ENCODE measurements at regions not wholly inside any gene's neighbourhood (a gene's known extent, or its start where the extent isn't known, plus 50 kb on each side); places are given as distances from the start of the nearest gene placed in this dataset.

DNA sequence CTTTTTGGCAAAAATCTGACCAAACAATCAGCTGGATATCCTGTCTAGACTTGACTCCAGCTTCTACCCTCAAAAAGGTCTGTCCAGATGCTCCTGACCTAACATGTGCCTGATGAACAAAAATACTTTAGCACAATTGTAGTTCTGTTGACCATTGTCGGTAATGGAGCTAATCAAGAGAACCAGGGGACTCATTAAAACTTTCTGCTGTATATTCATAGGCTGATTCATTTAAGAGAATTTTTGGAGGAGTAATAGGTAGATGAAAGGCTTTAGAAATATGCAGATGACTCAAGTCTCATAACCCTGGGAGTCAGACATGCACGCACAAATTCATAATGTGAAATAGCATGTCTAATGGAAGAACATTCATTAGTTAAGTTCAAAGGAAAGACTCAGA, 514.2 kb downstream of the TXNL1 start:
- intact Hi-C loops (cut with DNase I, micrococcal nuclease) = no loop called here
- H3K4me3 ChIP-seq = no peak overlapping the region
- no peaks in the 10 kb centered on the region for H3K4me1 ChIP-seq (ENCODE audit: low read depth)
- TF ChIP-seq, protein P1, sequence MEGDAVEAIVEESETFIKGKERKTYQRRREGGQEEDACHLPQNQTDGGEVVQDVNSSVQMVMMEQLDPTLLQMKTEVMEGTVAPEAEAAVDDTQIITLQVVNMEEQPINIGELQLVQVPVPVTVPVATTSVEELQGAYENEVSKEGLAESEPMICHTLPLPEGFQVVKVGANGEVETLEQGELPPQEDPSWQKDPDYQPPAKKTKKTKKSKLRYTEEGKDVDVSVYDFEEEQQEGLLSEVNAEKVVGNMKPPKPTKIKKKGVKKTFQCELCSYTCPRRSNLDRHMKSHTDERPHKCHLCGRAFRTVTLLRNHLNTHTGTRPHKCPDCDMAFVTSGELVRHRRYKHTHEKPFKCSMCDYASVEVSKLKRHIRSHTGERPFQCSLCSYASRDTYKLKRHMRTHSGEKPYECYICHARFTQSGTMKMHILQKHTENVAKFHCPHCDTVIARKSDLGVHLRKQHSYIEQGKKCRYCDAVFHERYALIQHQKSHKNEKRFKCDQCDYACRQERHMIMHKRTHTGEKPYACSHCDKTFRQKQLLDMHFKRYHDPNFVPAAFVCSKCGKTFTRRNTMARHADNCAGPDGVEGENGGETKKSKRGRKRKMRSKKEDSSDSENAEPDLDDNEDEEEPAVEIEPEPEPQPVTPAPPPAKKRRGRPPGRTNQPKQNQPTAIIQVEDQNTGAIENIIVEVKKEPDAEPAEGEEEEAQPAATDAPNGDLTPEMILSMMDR (IDR thresholded peaks at IDR 0.05) = no peak
- no peak for ATAC-seq
- no peak for DNase-seq
- H3K9me3 ChIP-seq = no peaks in the 10 kb centered on the region
- no peaks in the 10 kb centered on the region for H3K36me3 ChIP-seq (ENCODE audit: low read depth)

DNA sequence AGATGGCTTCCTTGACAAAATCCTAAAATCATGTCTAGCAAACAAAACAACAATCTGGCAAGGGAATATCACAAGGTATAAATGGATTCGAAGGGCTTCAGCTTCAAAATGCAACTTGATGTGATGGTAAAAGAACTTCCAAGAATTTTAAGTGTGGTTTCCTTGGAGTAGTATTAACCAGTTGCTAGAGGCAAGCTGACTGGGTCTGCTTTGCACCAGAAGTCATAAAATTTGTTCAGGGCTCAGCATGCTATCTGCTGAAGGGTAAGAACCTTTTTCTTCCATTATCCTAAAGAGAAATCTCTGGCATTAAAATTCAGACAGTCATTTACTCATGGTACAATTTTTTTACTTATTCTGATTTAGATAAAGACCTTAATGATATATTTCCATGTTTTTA, 516.7 kb downstream of the TXNL1 start:
- TF ChIP-seq, protein P1 (IDR thresholded peaks at IDR 0.05) = no peak
- H3K36me3 ChIP-seq (ENCODE audit: low read depth) = no peaks in the 10 kb centered on the region

DNA sequence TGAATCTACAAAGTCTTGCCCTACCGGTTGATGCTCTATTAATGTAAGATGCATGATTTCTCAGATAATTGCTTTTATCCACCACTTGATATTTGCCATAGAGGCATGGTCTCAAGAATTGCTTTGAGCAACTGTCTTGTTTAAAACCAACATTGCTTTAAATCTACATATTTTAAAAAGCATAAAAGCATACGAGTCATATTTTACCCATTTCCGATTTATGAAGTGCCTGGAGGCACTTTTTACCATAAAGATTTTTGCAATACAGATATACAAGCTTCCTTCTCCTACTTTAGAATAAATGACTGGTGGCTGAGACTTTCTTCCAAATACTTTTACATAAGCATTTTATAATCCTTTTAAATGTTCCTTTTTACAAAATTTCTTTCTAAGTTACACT, 517.6 kb downstream of the TXNL1 start:
- Histone ChIP-seq H3K4me1 (ENCODE audit: low read depth) (no peaks in the 10 kb centered on the region), H3K9me3 (no peaks in the 10 kb centered on the region), H3K4me3 (no peak overlapping the region), H3K36me3 (ENCODE audit: low read depth) (no peaks in the 10 kb centered on the region)
- TF ChIP-seq, protein P1 (IDR thresholded peaks at IDR 0.05) = no peak
- intact Hi-C loops (cut with DNase I, micrococcal nuclease) = no loop called here
- no peak for ATAC-seq
- DNase-seq = no peak

More for the DNA sequence above, 516.7 kb downstream of the TXNL1 start:
- Histone ChIP-seq H3K4me3 (no peak overlapping the region), H3K4me1 (ENCODE audit: low read depth) (no peaks in the 10 kb centered on the region), H3K9me3 (no peaks in the 10 kb centered on the region)
- ATAC-seq = no peak
- no peak for DNase-seq
- intact Hi-C loops (cut with DNase I, micrococcal nuclease) = no loop called here

DNA sequence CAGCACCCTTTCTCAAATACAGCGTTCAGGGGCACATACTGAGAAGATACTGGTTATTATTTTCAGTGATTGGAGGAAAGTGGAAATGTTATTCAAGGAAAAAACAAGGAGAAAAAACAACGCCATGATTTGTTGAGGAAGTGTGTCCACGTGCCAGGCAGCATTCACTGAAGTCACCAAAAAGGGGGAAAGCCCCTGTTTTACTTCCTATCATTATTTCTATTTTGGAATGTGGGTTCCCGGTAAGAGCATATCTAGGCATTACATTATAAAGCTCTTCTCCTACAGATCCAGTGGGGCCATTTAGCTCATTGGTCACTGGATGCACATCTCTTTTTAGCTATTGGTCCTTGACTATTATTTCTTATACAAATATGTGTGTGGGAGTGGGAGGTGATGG, 518.7 kb downstream of the TXNL1 start:
- DNase-seq (no peak), ATAC-seq (no peak)
- Histone ChIP-seq H3K4me1 (ENCODE audit: low read depth) (no peaks in the 10 kb centered on the region), H3K4me3 (no peak overlapping the region), H3K36me3 (ENCODE audit: low read depth) (no peaks in the 10 kb centered on the region), H3K9me3 (no peaks in the 10 kb centered on the region)
- TF ChIP-seq, protein P1 (IDR thresholded peaks at IDR 0.05) = no peak
- intact Hi-C loops (cut with DNase I, micrococcal nuclease) = no loop called here

DNA sequence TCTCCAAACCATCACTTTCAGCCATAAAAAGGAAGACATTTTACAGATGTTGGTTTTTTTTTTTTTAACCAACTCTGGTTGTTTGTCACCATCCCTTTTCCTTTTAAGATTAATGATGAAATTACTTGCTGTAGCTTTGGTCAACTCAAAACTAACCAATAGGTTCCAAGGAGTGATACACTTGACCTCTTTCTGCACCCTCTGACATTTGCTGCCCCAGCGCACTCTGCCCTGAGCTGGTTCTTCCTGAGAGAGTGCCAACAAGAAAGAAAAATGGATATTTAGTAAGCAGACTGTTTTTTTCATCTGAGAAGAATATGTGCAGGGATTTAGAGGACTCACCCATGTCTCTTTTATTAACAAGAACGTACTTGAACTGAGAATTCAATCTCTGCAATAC, 520.0 kb downstream of the TXNL1 start:
- TF ChIP-seq, protein P1 (IDR thresholded peaks at IDR 0.05) = no peak
- no peaks in the 10 kb centered on the region for H3K36me3 ChIP-seq (ENCODE audit: low read depth)
- no peak overlapping the region for H3K4me3 ChIP-seq
- no peak for ATAC-seq
- no peak for DNase-seq
- no peaks in the 10 kb centered on the region for H3K4me1 ChIP-seq (ENCODE audit: low read depth)
- no peaks in the 10 kb centered on the region for H3K9me3 ChIP-seq
- intact Hi-C loops (cut with DNase I, micrococcal nuclease) = no loop called here

Data from mucosa of descending colon (tissue), 3 donors.